Panc1 (cell line): ENCODE measurements at regions not wholly inside any gene's neighbourhood (a gene's known extent, or its start where the extent isn't known, plus 50 kb on each side); places are given as distances from the start of the nearest gene placed in this dataset.

Experiments
- ATAC-seq: fragments of 200-7000 bp; cut with Tn5 transposase; 2 replicates; pipeline ENCODE4 v1.9.1; 2020; ENCODE audit warnings: mild to moderate bottlenecking, moderate library complexity
- BruUV-seq: library from RNA; stranded (reverse); fragments of 400-500 nt; replicated peaks from 2 replicates; lab custom pipeline; 2021; lab: Mats Ljungman, UMichigan
- CTCF ChIA-PET: fragments of 300-600 bp; sonication (Branson Sonifier 250); formaldehyde crosslinking; loops from one replicate; lab custom pipeline; 2022; ENCODE audit warnings: antibody characterized with exemption; lab: Charles Lee
- POLR2A ChIA-PET: fragments of 300-600 bp; sonication (Branson Sonifier 250); formaldehyde crosslinking; loops from one replicate; lab custom pipeline; 2022; ENCODE audit warnings: antibody characterized with exemption; lab: Charles Lee
- DNase-seq: peaks from one replicate; pipeline ENCODE4 v3.0.0-alpha.2; 2010; ENCODE audit warnings: low read depth, low spot score
- H3K27ac ChIP-seq: 2 replicates; pipeline ENCODE4 v1.5.1; 2011; ENCODE audit warnings: mild to moderate bottlenecking, low read length, inconsistent platforms
- H3K27me3 ChIP-seq: fragments of 200-500 bp; sonication (Bioruptor generic); 2 replicates; pipeline ENCODE4 v1.6.0; 2014; ENCODE audit warnings: low read length, inconsistent platforms; ENCODE audit not compliant: control insufficient read depth, insufficient read depth
- H3K36me3 ChIP-seq: fragments of 200-500 bp; sonication (Bioruptor generic); 2 replicates; pipeline ENCODE4 v1.5.1; 2014; ENCODE audit warnings: inconsistent platforms, mild to moderate bottlenecking, low read length, moderate library complexity; ENCODE audit not compliant: control insufficient read depth, insufficient read depth
- H3K4me1 ChIP-seq: 2 replicates; pipeline ENCODE4 v1.5.1; 2011; ENCODE audit warnings: inconsistent platforms, mild to moderate bottlenecking, low read length, moderate library complexity; ENCODE audit not compliant: control insufficient read depth, insufficient read depth
- H3K4me3 ChIP-seq, 2 experiments: 2 replicates each; pipeline ENCODE4 v1.5.1; 2011 to 2012; ENCODE audit warnings: low read depth in 2 of 2, low read length in 2 of 2, mild to moderate bottlenecking in 2 of 2, inconsistent platforms in 1 of 2, moderate library complexity in 1 of 2
- H3K9me3 ChIP-seq: fragments of 200-500 bp; sonication (Bioruptor generic); 2 replicates; pipeline ENCODE4 v1.5.1; 2014; ENCODE audit warnings: low read depth, mild to moderate bottlenecking, inconsistent platforms, low read length, moderate library complexity; ENCODE audit not compliant: control insufficient read depth, insufficient read depth
- POLR2AphosphoS5 ChIP-seq: IDR thresholded peaks from 2 replicates; pipeline ENCODE4 v1.6.1; 2012; ENCODE audit warnings: mild to moderate bottlenecking, low read depth, low read length, moderate library complexity
- SIN3A ChIP-seq: IDR thresholded peaks from 2 replicates; pipeline ENCODE4 v1.6.1; 2012; ENCODE audit warnings: low read depth, mild to moderate bottlenecking, low read length, moderate library complexity, borderline replicate concordance; ENCODE audit not compliant: insufficient read depth
- TCF7L2 ChIP-seq: IDR thresholded peaks from 2 replicates; pipeline ENCODE4 v1.6.1; 2011; ENCODE audit warnings: mild to moderate bottlenecking, low read depth, low read length, inconsistent platforms
- in situ Hi-C: cut with HindIII; loops from 2 replicates; pipeline ENCODE4 v1.10.0; 2016; ENCODE audit warnings: low sequenced_read_pairs, low pct_unique_long_range_greater_than_20kb
- intact Hi-C: fragments of 100-400 bp; cut with micrococcal nuclease; formaldehyde crosslinking; loops from one replicate; pipeline ENCODE4 v1.10.0; 2022; ENCODE audit not compliant: unreplicated experiment
- TF ChIP-seq, protein P1 (sequence below): fragments of 450-650 bp; IDR thresholded peaks from 2 replicates; pipeline ENCODE4 v1.5.1; 2017; ENCODE audit warnings: mild to moderate bottlenecking
- TF ChIP-seq, protein P2 (sequence below), 2 experiments: IDR thresholded peaks; 2 replicates each; pipeline ENCODE4 v1.6.1; 2011 to 2012; ENCODE audit warnings: low read depth in 2 of 2, control low read depth in 1 of 2, low read length in 1 of 2, mild to moderate bottlenecking in 1 of 2, moderate library complexity in 1 of 2; ENCODE audit not compliant: insufficient read depth in 1 of 2

DNA sequence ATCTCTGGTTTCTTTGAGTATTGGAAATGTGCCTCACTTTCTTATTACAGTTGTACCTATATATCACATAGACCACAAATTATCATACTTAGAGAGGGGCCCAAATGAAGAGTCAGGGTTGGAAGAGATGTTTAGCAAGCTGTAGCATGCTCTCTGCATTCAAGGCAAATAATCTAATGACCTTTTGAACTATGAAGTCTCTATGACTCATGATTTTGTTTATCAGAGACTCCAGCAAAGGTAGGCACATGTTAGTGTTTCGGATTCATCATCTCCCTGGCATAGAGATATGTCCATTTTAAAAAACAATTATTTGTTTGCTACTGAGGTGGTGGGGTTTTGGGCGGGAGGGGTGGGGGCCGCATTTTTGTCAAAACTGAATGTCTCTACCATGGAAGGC lies 2000.1 kb downstream of the EFNA5 start:
- in situ Hi-C loops (no loop called here), intact Hi-C loops (no loop called here)
- Histone ChIP-seq H3K27ac (no peak overlapping the region), H3K9me3 (no peaks in the 10 kb centered on the region), H3K36me3 (no peaks in the 10 kb centered on the region), H3K27me3 (no peaks in the 10 kb centered on the region), H3K4me1 (no peaks in the 10 kb centered on the region), H3K4me3 (no peak overlapping the region)
- POLR2A ChIA-PET: no interaction called here
- no TSS peak for BruUV-seq
- ATAC-seq (no peak), DNase-seq (no peak)
- CTCF ChIA-PET: no interaction called here
- TF ChIP-seq, protein P1, sequence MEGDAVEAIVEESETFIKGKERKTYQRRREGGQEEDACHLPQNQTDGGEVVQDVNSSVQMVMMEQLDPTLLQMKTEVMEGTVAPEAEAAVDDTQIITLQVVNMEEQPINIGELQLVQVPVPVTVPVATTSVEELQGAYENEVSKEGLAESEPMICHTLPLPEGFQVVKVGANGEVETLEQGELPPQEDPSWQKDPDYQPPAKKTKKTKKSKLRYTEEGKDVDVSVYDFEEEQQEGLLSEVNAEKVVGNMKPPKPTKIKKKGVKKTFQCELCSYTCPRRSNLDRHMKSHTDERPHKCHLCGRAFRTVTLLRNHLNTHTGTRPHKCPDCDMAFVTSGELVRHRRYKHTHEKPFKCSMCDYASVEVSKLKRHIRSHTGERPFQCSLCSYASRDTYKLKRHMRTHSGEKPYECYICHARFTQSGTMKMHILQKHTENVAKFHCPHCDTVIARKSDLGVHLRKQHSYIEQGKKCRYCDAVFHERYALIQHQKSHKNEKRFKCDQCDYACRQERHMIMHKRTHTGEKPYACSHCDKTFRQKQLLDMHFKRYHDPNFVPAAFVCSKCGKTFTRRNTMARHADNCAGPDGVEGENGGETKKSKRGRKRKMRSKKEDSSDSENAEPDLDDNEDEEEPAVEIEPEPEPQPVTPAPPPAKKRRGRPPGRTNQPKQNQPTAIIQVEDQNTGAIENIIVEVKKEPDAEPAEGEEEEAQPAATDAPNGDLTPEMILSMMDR: no peak
- TF ChIP-seq, protein P2, sequence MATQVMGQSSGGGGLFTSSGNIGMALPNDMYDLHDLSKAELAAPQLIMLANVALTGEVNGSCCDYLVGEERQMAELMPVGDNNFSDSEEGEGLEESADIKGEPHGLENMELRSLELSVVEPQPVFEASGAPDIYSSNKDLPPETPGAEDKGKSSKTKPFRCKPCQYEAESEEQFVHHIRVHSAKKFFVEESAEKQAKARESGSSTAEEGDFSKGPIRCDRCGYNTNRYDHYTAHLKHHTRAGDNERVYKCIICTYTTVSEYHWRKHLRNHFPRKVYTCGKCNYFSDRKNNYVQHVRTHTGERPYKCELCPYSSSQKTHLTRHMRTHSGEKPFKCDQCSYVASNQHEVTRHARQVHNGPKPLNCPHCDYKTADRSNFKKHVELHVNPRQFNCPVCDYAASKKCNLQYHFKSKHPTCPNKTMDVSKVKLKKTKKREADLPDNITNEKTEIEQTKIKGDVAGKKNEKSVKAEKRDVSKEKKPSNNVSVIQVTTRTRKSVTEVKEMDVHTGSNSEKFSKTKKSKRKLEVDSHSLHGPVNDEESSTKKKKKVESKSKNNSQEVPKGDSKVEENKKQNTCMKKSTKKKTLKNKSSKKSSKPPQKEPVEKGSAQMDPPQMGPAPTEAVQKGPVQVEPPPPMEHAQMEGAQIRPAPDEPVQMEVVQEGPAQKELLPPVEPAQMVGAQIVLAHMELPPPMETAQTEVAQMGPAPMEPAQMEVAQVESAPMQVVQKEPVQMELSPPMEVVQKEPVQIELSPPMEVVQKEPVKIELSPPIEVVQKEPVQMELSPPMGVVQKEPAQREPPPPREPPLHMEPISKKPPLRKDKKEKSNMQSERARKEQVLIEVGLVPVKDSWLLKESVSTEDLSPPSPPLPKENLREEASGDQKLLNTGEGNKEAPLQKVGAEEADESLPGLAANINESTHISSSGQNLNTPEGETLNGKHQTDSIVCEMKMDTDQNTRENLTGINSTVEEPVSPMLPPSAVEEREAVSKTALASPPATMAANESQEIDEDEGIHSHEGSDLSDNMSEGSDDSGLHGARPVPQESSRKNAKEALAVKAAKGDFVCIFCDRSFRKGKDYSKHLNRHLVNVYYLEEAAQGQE (IDR thresholded peaks at IDR 0.05; ENCODE audit: insufficient read depth in 1 of 2, low read depth in 2 of 2, low read length in 1 of 2): no peak
- TF ChIP-seq TCF7L2 (no peak), SIN3A (no peak), POLR2AphosphoS5 (no peak)

DNA sequence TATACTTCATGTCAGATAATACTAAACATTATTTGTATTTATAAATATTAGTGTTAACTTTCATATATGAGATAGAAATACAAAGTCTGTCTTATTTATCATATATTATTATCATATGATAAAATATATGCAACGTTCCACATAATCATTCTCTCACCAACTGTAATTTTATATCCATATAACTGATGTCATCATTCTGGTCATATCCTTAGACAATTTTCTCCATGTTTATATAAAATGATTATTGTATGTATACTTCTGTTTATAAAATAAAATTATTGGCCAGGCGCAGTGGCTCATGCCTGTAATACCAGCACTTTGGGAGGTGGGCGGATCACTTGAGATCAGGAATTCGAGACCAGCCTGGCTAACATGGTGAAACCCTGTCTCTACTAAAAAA lies 2007.1 kb downstream of the EFNA5 start:
- Histone ChIP-seq H3K4me1 (no peaks in the 10 kb centered on the region), H3K36me3 (no peaks in the 10 kb centered on the region), H3K27ac (no peak overlapping the region), H3K27me3 (no peaks in the 10 kb centered on the region), H3K4me3 (no peak overlapping the region), H3K9me3 (no peaks in the 10 kb centered on the region)
- ChIA-PET POLR2A (no interaction called here), CTCF (no interaction called here)
- in situ Hi-C loops (no loop called here), intact Hi-C loops (no loop called here)
- ATAC-seq (no peak), DNase-seq (no peak)
- TF ChIP-seq, protein P2 (IDR thresholded peaks at IDR 0.05; ENCODE audit: insufficient read depth in 1 of 2, low read depth in 2 of 2, low read length in 1 of 2): no peak
- no peak for TF ChIP-seq POLR2AphosphoS5
- TF ChIP-seq, protein P1: no peak
- TF ChIP-seq TCF7L2: no peak
- no peak for TF ChIP-seq SIN3A
- no TSS peak for BruUV-seq
